MM.1S (cell line): ENCODE measurements at regions not wholly inside any gene's neighbourhood (a gene's known extent, or its start where the extent isn't known, plus 50 kb on each side); places are given as distances from the start of the nearest gene placed in this dataset.

ENCODE experiments used
- DNase-seq: peaks from one replicate; pipeline ENCODE4 v3.0.0-alpha.2; 2015
- H2AFZ ChIP-seq: fragments of 300-600 bp; sonication (generic); 2 replicates; pipeline ENCODE4 v1.6.0; 2016; ENCODE audit warnings: antibody characterized with exemption, low read length
- H3F3A ChIP-seq: fragments of 300-600 bp; sonication (generic); 2 replicates; pipeline ENCODE4 v1.6.1; 2016; ENCODE audit warnings: mild to moderate bottlenecking, antibody characterized with exemption, low read length, moderate library complexity, mixed read lengths; ENCODE audit not compliant: insufficient read depth
- H3K27ac ChIP-seq: fragments of 300-600 bp; sonication (generic); 2 replicates; pipeline ENCODE4 v1.5.1; 2016; ENCODE audit warnings: mild to moderate bottlenecking, low read length
- H3K27me3 ChIP-seq: fragments of 300-600 bp; sonication (generic); replicated peaks from 2 replicates; pipeline ENCODE4 v1.6.0; 2016; ENCODE audit warnings: low read length; ENCODE audit not compliant: insufficient read depth
- H3K36me3 ChIP-seq: fragments of 300-600 bp; sonication (generic); replicated peaks from 2 replicates; pipeline ENCODE4 v1.6.1; 2016; ENCODE audit warnings: mild to moderate bottlenecking, low read length, mixed read lengths; ENCODE audit not compliant: insufficient read depth
- H3K4me1 ChIP-seq: fragments of 300-600 bp; sonication (generic); 2 replicates; pipeline ENCODE4 v1.6.1; 2016; ENCODE audit warnings: low read length, mixed read lengths
- H3K4me2 ChIP-seq: fragments of 300-600 bp; sonication (generic); 2 replicates; pipeline ENCODE4 v1.6.0; 2016; ENCODE audit warnings: low read depth, low read length
- H3K4me3 ChIP-seq: fragments of 300-600 bp; sonication (generic); 2 replicates; pipeline ENCODE4 v1.5.1; 2016; ENCODE audit warnings: low read length, mixed read lengths
- H3K79me2 ChIP-seq: fragments of 300-600 bp; sonication (generic); 2 replicates; pipeline ENCODE4 v1.6.1; 2016; ENCODE audit warnings: mixed run types, low read length, mixed read lengths
- H3K9ac ChIP-seq: fragments of 300-600 bp; sonication (generic); 2 replicates; pipeline ENCODE4 v1.6.1; 2016; ENCODE audit warnings: low read length, mixed read lengths
- H3K9me2 ChIP-seq: fragments of 300-600 bp; sonication (generic); replicated peaks from 2 replicates; pipeline ENCODE4 v1.6.1; 2016; ENCODE audit warnings: mild to moderate bottlenecking, low read length, mixed read lengths; ENCODE audit not compliant: insufficient read depth
- H3K9me3 ChIP-seq: fragments of 300-600 bp; sonication (generic); replicated peaks from 2 replicates; pipeline ENCODE4 v1.6.1; 2016; ENCODE audit warnings: mild to moderate bottlenecking, low read length, mixed read lengths; ENCODE audit not compliant: insufficient read depth
- H4K20me1 ChIP-seq: fragments of 300-600 bp; sonication (generic); 2 replicates; pipeline ENCODE4 v1.6.1; 2016; ENCODE audit warnings: mild to moderate bottlenecking, low read length, moderate library complexity, mixed read lengths; ENCODE audit not compliant: insufficient read depth
- EZH2 ChIP-seq: fragments of 300-600 bp; sonication (generic); optimal IDR thresholded peaks from 2 replicates; pipeline ENCODE3; 2017; ENCODE audit warnings: low read depth, mild to moderate bottlenecking, antibody characterized with exemption, low read length, mixed read lengths
- EZH2phosphoT487 ChIP-seq: fragments of 300-600 bp; sonication (generic); IDR thresholded peaks from 2 replicates; pipeline ENCODE4 v1.6.1; 2018; ENCODE audit warnings: antibody characterized with exemption, low read length
- TF ChIP-seq, protein P1 (sequence below): fragments of 300-600 bp; sonication (generic); IDR thresholded peaks from 2 replicates; pipeline ENCODE4 v1.5.1; 2016; ENCODE audit warnings: antibody characterized with exemption, low read length, mixed read lengths

DNA sequence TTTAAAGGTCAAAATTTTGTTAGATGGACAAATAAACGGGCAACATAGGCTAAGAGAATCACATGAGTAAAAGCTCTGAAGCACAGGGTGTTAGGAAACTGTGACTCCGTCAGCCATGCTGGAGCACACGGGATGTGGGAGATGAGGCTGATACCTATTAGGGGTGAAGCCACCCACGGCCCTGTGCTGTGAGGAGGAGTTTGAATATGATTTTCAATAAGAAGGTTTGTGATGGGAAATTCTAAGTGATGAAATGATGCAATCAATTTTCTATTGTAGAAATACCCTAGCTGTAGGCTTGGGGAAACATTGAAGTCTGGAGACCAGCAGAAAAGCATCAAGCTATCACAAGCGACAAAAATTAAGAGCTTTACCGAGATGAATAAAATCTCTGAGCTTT lies 431.3 kb downstream of the CMPK2 start:
- Histone ChIP-seq H3K36me3 (no peaks in the 10 kb centered on the region), H3K79me2 (no peaks in the 10 kb centered on the region), H3K27me3 (no peaks in the 10 kb centered on the region), H3K9me3 (no peaks in the 10 kb centered on the region), H3K4me2 (no peak overlapping the region), H2AFZ (no peak overlapping the region), H3K27ac (no peak overlapping the region), H3K4me3 (no peak overlapping the region), H3K9me2 (no peaks in the 10 kb centered on the region), H4K20me1 (no peaks in the 10 kb centered on the region), H3K4me1 (no peaks in the 10 kb centered on the region), H3K9ac (no peak overlapping the region), H3F3A (no peaks in the 10 kb centered on the region)
- no peak for DNase-seq
- TF ChIP-seq EZH2phosphoT487 (no peak), EZH2 (no peak)
- TF ChIP-seq, protein P1, sequence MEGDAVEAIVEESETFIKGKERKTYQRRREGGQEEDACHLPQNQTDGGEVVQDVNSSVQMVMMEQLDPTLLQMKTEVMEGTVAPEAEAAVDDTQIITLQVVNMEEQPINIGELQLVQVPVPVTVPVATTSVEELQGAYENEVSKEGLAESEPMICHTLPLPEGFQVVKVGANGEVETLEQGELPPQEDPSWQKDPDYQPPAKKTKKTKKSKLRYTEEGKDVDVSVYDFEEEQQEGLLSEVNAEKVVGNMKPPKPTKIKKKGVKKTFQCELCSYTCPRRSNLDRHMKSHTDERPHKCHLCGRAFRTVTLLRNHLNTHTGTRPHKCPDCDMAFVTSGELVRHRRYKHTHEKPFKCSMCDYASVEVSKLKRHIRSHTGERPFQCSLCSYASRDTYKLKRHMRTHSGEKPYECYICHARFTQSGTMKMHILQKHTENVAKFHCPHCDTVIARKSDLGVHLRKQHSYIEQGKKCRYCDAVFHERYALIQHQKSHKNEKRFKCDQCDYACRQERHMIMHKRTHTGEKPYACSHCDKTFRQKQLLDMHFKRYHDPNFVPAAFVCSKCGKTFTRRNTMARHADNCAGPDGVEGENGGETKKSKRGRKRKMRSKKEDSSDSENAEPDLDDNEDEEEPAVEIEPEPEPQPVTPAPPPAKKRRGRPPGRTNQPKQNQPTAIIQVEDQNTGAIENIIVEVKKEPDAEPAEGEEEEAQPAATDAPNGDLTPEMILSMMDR = no peak

GRCh38 chr2:6441800-6442199 lies 423.9 kb downstream of the CMPK2 start:
- Histone ChIP-seq H4K20me1 (no peaks in the 10 kb centered on the region), H3K4me1 (no peaks in the 10 kb centered on the region), H3K9ac (no peak overlapping the region), H3K36me3 (no peaks in the 10 kb centered on the region), H3K9me2 (no peaks in the 10 kb centered on the region), H3K27ac (no peak overlapping the region), H3K4me2 (no peak overlapping the region), H3F3A (no peaks in the 10 kb centered on the region), H3K9me3 (no peaks in the 10 kb centered on the region), H3K27me3 (no peaks in the 10 kb centered on the region), H3K79me2 (no peaks in the 10 kb centered on the region), H3K4me3 (no peak overlapping the region), H2AFZ (no peak overlapping the region)
- DNase-seq = no peak
- no peak for TF ChIP-seq EZH2
- TF ChIP-seq, protein P1 = no peak
- TF ChIP-seq EZH2phosphoT487 = no peak

- no peaks in the 10 kb centered on the region for H3K9me3 ChIP-seq
- no peak overlapping the region for H2AFZ ChIP-seq
- no peaks in the 10 kb centered on the region for H3F3A ChIP-seq
- H3K27ac ChIP-seq = no peak overlapping the region
- H3K4me1 ChIP-seq = no peaks in the 10 kb centered on the region
- H3K27me3 ChIP-seq = no peaks in the 10 kb centered on the region
- no peak overlapping the region for H3K4me2 ChIP-seq
- no peak for DNase-seq
- TF ChIP-seq EZH2phosphoT487 (no peak), EZH2 (no peak)
- TF ChIP-seq, protein P1 = no peak
- H3K9me2 ChIP-seq = no peaks in the 10 kb centered on the region
- H3K9ac ChIP-seq = no peak overlapping the region
- no peaks in the 10 kb centered on the region for H3K36me3 ChIP-seq
- H3K4me3 ChIP-seq = no peak overlapping the region
- H3K79me2 ChIP-seq = no peaks in the 10 kb centered on the region
- no peaks in the 10 kb centered on the region for H4K20me1 ChIP-seq
These were observed 423.3 kb downstream of the CMPK2 start for GRCh38 chr2:6442252-6442985.
